HL-60 (cell line): ENCODE measurements at regions not wholly inside any gene's neighbourhood (a gene's known extent, or its start where the extent isn't known, plus 50 kb on each side); places are given as distances from the start of the nearest gene placed in this dataset.

ENCODE experiments used
- GABPA ChIP-seq: IDR thresholded peaks from 2 replicates; pipeline ENCODE4 v1.6.1; 2012; ENCODE audit warnings: low read depth
- POLR2AphosphoS5 ChIP-seq: IDR thresholded peaks from 2 replicates; pipeline ENCODE4 v1.6.1; 2012; ENCODE audit warnings: low read depth
- TF ChIP-seq, protein P1 (sequence below): IDR thresholded peaks from one replicate; pipeline ENCODE4 v1.5.1; 2011; ENCODE audit warnings: low read length, control low read depth, inconsistent platforms; ENCODE audit not compliant: insufficient read depth
- TF ChIP-seq, protein P2 (sequence below): IDR thresholded peaks from 2 replicates; pipeline ENCODE4 v1.6.1; 2012; ENCODE audit warnings: low read depth; ENCODE audit not compliant: insufficient replicate concordance

DNA sequence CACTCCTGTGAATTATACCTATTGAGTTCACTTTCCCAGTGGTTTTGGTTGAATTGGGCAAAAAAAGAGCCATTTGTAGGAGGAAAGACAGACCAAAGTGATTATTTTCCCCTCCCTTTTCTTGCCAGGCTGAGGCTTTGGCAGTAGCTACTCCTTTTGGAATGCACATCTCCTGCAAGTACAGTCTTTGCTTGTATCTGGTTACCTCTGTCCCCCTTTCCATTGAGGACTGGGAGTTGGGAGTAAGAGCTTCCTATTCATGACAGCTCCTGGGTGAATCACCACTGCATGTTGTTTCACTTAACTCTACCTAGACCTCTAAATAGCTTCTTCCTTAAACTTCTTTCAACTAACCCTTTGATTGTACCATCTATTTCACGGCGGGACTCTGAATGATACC, 695.3 kb upstream of the ZNF804A start:
- TF ChIP-seq GABPA (no peak), POLR2AphosphoS5 (no peak)
- TF ChIP-seq, protein P1, sequence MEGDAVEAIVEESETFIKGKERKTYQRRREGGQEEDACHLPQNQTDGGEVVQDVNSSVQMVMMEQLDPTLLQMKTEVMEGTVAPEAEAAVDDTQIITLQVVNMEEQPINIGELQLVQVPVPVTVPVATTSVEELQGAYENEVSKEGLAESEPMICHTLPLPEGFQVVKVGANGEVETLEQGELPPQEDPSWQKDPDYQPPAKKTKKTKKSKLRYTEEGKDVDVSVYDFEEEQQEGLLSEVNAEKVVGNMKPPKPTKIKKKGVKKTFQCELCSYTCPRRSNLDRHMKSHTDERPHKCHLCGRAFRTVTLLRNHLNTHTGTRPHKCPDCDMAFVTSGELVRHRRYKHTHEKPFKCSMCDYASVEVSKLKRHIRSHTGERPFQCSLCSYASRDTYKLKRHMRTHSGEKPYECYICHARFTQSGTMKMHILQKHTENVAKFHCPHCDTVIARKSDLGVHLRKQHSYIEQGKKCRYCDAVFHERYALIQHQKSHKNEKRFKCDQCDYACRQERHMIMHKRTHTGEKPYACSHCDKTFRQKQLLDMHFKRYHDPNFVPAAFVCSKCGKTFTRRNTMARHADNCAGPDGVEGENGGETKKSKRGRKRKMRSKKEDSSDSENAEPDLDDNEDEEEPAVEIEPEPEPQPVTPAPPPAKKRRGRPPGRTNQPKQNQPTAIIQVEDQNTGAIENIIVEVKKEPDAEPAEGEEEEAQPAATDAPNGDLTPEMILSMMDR, result no peak
- TF ChIP-seq, protein P2, sequence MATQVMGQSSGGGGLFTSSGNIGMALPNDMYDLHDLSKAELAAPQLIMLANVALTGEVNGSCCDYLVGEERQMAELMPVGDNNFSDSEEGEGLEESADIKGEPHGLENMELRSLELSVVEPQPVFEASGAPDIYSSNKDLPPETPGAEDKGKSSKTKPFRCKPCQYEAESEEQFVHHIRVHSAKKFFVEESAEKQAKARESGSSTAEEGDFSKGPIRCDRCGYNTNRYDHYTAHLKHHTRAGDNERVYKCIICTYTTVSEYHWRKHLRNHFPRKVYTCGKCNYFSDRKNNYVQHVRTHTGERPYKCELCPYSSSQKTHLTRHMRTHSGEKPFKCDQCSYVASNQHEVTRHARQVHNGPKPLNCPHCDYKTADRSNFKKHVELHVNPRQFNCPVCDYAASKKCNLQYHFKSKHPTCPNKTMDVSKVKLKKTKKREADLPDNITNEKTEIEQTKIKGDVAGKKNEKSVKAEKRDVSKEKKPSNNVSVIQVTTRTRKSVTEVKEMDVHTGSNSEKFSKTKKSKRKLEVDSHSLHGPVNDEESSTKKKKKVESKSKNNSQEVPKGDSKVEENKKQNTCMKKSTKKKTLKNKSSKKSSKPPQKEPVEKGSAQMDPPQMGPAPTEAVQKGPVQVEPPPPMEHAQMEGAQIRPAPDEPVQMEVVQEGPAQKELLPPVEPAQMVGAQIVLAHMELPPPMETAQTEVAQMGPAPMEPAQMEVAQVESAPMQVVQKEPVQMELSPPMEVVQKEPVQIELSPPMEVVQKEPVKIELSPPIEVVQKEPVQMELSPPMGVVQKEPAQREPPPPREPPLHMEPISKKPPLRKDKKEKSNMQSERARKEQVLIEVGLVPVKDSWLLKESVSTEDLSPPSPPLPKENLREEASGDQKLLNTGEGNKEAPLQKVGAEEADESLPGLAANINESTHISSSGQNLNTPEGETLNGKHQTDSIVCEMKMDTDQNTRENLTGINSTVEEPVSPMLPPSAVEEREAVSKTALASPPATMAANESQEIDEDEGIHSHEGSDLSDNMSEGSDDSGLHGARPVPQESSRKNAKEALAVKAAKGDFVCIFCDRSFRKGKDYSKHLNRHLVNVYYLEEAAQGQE, result no peak
